Activated T-cell treated with anti-CD3 and anti-CD28 coated beads, Interleukin-2, amount 50 U/mL, for 4 hours (primary cell): ENCODE measurements at regions not wholly inside any gene's neighbourhood (a gene's known extent, or its start where the extent isn't known, plus 50 kb on each side); places are given as distances from the start of the nearest gene placed in this dataset.
"Not testable (repeated sequence)": the region's sequence is repeated elsewhere in the genome, so short reads cannot be mapped to it uniquely, and the experiment has no call there.

ENCODE experiments used
- ATAC-seq, 2 donors: fragments of 200-7000 bp; cut with Tn5 transposase; one replicate each; pipeline ENCODE4 v1.10.0; 2021
- DNase-seq: peaks from one replicate; pipeline ENCODE4 v3.0.0-alpha.2; 2020
- H3K27me3 Mint-ChIP-seq: one replicate; pipeline ENCODE4 v1.8.0; 2021; ENCODE audit warnings: low read depth, mixed read lengths
- H3K36me3 Mint-ChIP-seq: one replicate; pipeline ENCODE4 v1.8.0; 2022; ENCODE audit warnings: mixed read lengths; ENCODE audit not compliant: insufficient read depth
- H3K4me1 Mint-ChIP-seq: one replicate; pipeline ENCODE4 v1.8.0; 2021; ENCODE audit warnings: low read depth, mixed read lengths
- H3K4me3 Mint-ChIP-seq: one replicate; pipeline ENCODE4 v1.8.0; 2021; ENCODE audit warnings: mild to moderate bottlenecking, moderate library complexity, mixed read lengths
- H3K9me3 Mint-ChIP-seq: one replicate; pipeline ENCODE4 v1.8.0; 2021; ENCODE audit warnings: mixed read lengths

DNA sequence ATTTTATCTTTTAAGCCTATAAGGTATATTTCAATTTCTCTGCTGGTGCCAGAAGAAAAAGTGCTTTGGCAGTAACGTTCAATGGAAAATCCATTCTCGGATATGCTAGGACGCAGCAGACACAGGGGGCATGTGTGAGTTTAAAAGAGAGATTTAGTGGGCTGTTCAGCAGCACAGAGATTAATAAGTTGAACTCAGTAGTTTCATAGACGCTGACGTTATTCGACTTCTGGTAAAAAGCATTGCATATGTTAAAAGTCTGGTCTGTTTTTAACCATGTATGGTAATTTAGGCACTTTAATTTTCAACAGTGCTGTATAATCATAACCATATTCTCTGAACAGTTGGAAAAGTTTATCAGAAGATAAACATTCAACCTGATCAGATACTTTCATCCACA is 99.6 kb downstream of the ATP6V1G3 start:
- peaks cover 12% of the 10 kb centered on the region for H3K27me3 Mint-ChIP-seq
- no peaks in the 10 kb centered on the region for H3K9me3 Mint-ChIP-seq
- H3K36me3 Mint-ChIP-seq: no peaks in the 10 kb centered on the region
- DNase-seq: no peak
- H3K4me3 Mint-ChIP-seq: no peak overlapping the region
- H3K4me1 Mint-ChIP-seq: no peaks in the 10 kb centered on the region
- ATAC-seq: no peak

DNA sequence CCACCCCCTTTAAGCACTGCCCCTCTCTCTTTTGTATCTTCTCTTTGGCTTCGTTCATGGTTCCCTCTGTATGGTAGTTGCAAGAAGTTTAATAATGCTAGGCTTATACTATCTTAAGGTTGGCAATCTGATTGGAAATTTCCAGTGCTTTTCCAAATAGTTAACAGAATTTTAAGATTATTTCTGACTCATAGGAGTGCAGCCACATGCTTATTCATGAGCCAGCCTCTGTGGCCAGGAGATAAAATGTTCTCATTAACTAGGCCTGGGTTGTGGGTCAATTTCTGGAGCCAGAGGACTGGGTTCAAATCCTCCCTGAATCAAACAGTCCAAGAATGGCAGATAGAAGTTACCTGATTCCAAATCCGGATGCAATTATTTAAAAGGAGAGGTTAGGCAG is 103.1 kb downstream of the ATP6V1G3 start:
- H3K27me3 Mint-ChIP-seq: peaks cover 6% of the 10 kb centered on the region

DNA sequence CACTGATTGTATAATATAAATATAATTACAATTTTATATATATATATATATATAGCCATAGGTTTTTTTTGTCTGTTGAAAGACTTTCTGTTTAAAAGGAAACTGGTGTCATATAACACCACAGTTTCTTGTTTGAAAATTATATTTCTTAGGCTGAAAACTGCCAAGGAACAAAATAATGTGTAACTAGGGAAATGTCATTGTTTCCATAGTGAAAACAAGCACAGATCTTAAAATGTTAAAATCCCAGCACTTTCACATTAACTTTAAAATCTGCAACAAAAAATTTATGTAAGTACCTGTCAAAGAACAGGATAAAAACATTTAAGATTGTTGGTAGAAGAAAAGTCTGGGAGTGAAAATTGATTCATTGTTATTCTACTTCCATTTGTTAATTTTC is 104.2 kb downstream of the ATP6V1G3 start:
- no peaks in the 10 kb centered on the region for H3K4me1 Mint-ChIP-seq
- H3K9me3 Mint-ChIP-seq: peaks cover 13% of the 10 kb centered on the region
- no peak for DNase-seq
- H3K27me3 Mint-ChIP-seq: peaks cover 6% of the 10 kb centered on the region
- H3K36me3 Mint-ChIP-seq: no peaks in the 10 kb centered on the region
- no peak for ATAC-seq
- H3K4me3 Mint-ChIP-seq: no peak overlapping the region

More for the DNA sequence above, 103.1 kb downstream of the ATP6V1G3 start:
- peaks cover 8% of the 10 kb centered on the region for H3K9me3 Mint-ChIP-seq
- no peak for DNase-seq
- H3K4me1 Mint-ChIP-seq: no peaks in the 10 kb centered on the region
- H3K36me3 Mint-ChIP-seq: no peaks in the 10 kb centered on the region
- no peak for ATAC-seq
- H3K4me3 Mint-ChIP-seq: no peak overlapping the region

DNA sequence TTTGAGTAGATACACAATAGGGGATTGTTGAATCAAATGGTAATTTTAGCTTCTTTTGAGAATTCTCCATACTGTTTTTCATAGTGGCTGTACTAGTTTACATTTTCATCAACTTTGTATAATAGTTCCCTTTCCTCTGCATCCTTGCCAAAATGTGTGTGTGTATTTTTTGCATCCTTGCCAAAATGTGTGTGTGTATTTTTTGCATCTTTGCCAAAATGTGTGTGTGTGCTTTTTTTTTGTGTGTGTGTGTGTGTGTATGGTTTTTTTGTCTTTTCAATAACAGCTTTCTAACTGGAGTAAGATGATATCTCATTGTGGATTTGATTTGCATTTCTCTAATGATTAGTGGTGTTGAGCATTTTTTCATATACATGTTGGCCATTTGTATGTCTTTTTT is 105.4 kb downstream of the ATP6V1G3 start:
- peaks cover 6% of the 10 kb centered on the region for H3K27me3 Mint-ChIP-seq
- H3K9me3 Mint-ChIP-seq: peaks cover 13% of the 10 kb centered on the region
- DNase-seq (no peak), ATAC-seq (no peak)
- no peaks in the 10 kb centered on the region for H3K36me3 Mint-ChIP-seq
- H3K4me1 Mint-ChIP-seq: no peaks in the 10 kb centered on the region
- no peak overlapping the region for H3K4me3 Mint-ChIP-seq

DNA sequence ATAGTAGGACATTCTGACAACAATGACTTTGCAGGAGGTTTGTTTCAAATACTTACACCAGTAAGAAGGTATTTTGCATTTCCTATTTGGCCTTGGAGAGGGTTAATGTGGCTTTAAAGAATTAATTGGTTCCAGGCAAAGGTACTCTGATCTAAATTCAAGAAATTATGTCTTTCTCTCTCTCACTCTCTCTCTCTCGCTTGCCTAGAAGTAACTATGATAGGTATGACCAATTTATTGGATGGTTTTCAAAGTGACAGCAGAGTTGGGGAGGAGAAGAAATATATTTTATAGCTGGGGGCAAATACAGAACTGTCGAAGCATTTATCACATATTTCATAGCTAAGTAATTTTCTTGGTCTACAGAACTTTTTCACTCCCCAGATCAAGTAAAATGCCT is 116.0 kb downstream of the ATP6V1G3 start:
- H3K4me1 Mint-ChIP-seq: no peaks in the 10 kb centered on the region
- H3K9me3 Mint-ChIP-seq: no peaks in the 10 kb centered on the region
- no peak for DNase-seq
- H3K27me3 Mint-ChIP-seq: peaks cover 6% of the 10 kb centered on the region
- H3K4me3 Mint-ChIP-seq: no peak overlapping the region
- no peaks in the 10 kb centered on the region for H3K36me3 Mint-ChIP-seq
- no peak for ATAC-seq

DNA sequence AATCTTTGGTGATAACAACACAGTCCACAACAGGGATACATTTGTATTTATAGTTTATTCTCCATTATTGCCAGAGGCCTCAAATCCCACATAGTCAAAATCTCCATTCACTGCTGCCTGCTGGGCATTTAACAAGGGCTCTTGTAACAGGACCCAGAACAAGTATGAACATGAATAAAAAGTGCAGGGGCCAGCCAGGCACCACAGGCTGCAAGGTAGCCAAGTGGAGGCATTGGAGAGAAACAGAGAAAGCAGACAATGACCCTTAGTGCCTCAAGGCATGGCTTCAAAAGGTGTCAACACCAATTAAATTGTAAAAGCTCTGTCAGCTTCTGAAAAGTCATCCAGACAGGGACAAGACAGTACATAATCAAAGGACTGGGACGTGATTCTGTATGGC is 116.8 kb downstream of the ATP6V1G3 start:
- no peak for DNase-seq
- ATAC-seq: no peak
- H3K4me1 Mint-ChIP-seq: no peaks in the 10 kb centered on the region
- peaks cover 6% of the 10 kb centered on the region for H3K27me3 Mint-ChIP-seq
- H3K36me3 Mint-ChIP-seq: no peaks in the 10 kb centered on the region
- H3K9me3 Mint-ChIP-seq: no peaks in the 10 kb centered on the region
- H3K4me3 Mint-ChIP-seq: no peak overlapping the region

DNA sequence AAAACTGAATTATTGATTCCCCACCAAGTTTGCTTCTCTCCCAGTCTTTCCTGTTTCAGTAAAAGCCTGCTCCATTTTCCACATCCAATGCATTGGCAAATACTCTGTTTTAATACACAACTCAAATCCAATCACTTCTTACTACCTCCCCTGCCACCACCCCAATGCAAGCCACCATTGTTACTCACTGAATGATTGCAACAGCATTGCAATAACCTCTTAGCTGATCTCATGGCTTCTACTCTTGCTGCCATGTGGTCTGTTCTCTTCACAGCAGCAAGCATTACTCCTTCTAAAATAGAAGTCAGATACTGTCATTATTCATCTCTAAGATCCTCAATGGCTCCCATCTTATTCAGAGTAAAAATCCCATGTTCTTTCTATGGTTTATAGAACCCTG is 123.4 kb downstream of the ATP6V1G3 start:
- Mint-ChIP-seq H3K9me3 (no peaks in the 10 kb centered on the region), H3K4me1 (no peaks in the 10 kb centered on the region), H3K4me3 (no peak overlapping the region), H3K36me3 (no peaks in the 10 kb centered on the region), H3K27me3 (peaks cover 11% of the 10 kb centered on the region)
- DNase-seq (no peak), ATAC-seq (no peak)

DNA sequence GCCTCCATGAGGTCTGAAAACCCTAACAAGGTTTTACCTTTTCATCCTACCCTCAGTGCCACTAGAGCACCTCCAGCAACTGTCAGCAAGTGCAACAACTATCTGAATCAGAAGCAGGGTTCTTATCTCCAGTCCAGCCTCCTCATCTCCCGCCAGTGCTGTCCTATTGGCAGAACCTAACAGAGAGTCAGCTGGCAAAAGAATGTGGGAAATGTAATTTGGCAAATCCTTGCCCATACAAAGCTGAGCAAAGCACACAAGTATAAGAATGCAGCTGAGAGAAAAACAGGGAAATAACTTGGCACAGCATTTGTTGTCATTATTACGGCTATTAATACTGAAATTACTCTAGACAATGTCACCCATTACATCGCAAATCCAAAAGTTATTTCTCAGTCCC is 124.2 kb downstream of the ATP6V1G3 start:
- no peaks in the 10 kb centered on the region for H3K4me1 Mint-ChIP-seq
- no peaks in the 10 kb centered on the region for H3K36me3 Mint-ChIP-seq
- DNase-seq (no peak), ATAC-seq (no peak)
- peaks cover 8% of the 10 kb centered on the region for H3K27me3 Mint-ChIP-seq
- H3K4me3 Mint-ChIP-seq: no peak overlapping the region
- H3K9me3 Mint-ChIP-seq: no peaks in the 10 kb centered on the region

DNA sequence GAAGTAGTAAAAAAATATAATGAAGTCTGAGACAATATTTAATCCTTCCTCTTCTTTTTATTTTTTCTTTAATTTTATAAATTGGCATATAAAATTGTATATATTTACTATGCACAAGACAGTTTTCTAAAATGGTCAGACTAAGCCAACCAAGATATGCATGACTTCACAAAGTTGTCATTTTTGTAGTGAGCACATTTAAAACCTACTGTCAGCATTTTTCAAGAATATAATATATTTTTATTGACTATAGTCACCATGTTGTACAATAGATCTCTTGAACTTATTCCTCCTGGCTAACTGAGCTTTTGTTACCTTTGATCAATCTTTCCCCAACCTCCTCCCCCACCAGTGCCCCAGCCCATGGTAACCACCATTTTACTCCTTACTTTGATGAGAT is 129.2 kb downstream of the ATP6V1G3 start:
- no peaks in the 10 kb centered on the region for H3K4me1 Mint-ChIP-seq
- no peaks in the 10 kb centered on the region for H3K36me3 Mint-ChIP-seq
- no peak overlapping the region for H3K4me3 Mint-ChIP-seq
- no peaks in the 10 kb centered on the region for H3K27me3 Mint-ChIP-seq
- DNase-seq (no peak), ATAC-seq (no peak)
- peaks cover 6% of the 10 kb centered on the region for H3K9me3 Mint-ChIP-seq

DNA sequence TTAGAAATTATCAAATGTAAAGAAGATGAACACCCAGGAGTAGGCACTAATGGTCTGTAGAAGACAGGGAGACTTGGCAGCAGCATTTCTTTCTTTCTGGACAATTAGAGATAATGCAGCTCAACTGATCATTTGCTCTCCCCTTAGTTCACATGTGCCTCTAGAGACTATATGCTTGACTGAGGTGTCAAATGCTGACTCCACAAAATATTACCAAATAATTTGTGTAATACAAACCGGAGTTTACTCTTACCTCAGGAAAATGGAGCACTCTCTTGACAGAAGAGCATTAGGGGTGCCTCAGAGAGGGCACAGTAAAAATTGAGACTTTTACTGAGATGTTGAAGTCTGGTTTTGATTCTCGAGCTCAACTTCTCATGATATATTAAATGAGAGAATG is 131.8 kb downstream of the ATP6V1G3 start:
- no peaks in the 10 kb centered on the region for H3K4me1 Mint-ChIP-seq
- H3K9me3 Mint-ChIP-seq: peaks cover 6% of the 10 kb centered on the region
- peaks cover 3% of the 10 kb centered on the region for H3K27me3 Mint-ChIP-seq
- no peak overlapping the region for H3K4me3 Mint-ChIP-seq
- H3K36me3 Mint-ChIP-seq: no peaks in the 10 kb centered on the region
- no peak for ATAC-seq
- no peak for DNase-seq

DNA sequence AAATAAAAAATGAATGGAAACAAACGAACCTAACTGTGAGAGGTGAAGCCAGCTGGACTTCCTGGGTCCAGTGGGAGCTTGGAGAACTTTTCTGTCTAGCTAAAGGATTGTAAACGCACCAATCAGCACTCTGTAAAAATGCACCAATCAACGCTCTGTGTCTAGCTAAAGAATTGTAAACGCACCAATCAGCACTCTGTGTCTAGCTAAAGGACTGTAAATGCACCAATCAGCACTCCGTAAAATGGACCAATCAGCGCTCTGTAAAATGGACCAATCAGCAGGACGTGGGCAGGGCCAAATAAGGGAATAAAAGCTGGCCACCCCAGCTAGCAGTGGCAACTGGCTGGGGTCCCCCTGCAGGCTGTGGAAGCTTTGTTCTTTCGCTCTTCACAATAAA is 135.8 kb downstream of the ATP6V1G3 start:
- not testable (repeated sequence) for H3K4me3 Mint-ChIP-seq, H3K9me3 Mint-ChIP-seq, DNase-seq, H3K4me1 Mint-ChIP-seq, ATAC-seq, H3K27me3 Mint-ChIP-seq, H3K36me3 Mint-ChIP-seq

DNA sequence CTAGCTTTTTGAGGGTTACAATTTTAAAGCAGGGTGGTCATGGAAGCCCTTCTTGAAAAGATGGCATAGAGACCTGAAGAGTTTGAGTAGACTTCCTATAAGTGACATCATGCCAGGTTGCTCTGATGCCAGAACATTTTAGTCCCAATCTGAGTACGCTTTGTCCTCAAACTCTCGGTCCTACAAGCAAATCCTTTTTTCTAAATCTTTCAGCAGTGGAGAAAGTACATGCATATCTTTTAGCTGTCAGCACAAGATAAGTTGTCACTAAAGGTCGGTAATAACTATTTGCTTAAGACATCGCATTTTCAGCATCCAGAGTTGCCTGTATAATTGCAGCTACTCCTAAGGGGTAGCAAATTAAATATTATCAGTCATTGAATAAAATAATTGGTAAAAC is 140.4 kb downstream of the ATP6V1G3 start:
- ATAC-seq (no peak), DNase-seq (no peak)
- Mint-ChIP-seq H3K27me3 (peaks cover 11% of the 10 kb centered on the region), H3K4me3 (no peak overlapping the region), H3K4me1 (no peaks in the 10 kb centered on the region), H3K9me3 (no peaks in the 10 kb centered on the region), H3K36me3 (no peaks in the 10 kb centered on the region)

DNA sequence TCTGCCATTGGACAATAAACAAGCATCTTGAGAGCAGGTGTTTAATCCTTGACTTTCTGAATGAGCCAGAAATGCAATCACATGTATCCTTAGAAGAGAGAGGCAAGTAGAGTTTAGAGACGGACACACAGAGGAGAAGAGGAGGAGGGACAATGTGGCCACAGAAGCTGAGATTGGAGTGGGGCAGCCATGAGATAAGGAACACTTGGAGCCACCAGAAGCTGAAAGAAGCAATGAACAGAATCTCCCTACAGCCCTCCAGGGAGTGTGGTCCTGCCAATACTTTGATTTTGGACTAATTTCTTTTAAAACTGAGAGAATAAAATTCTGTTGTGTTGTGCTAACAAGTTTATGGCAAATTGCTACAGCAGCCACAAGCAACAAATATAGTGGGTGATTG is 141.0 kb downstream of the ATP6V1G3 start:
- DNase-seq: no peak

DNA sequence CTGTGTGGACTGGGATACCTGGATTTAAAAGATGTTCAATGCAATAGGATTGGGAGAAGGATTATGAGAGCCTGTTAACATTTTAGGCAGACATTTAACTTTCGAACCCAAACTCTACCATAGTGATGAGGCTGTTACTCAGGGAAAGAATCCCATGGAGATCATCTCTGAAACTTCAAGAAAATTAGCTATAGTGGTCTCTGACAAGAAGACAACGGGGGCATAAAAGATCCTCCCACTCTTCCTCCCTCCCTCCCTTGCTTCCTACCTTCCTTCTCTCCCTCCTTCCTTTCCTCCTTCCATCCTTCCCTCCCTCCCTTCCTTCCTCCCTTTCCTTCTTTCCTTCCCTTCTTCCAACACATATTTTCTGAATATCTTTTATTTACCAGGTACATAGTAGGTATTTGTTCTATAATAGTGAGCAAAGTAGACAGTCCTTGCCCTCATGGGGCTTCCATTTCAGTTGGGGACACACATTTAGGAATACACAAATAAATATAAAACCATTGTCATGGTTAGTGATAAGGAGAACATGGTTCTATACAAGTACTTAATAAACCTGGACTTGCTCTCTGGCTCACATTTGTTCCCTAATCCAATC is 143.2 kb downstream of the ATP6V1G3 start:
- H3K36me3 Mint-ChIP-seq: no peaks in the 10 kb centered on the region
- peaks cover 6% of the 10 kb centered on the region for H3K27me3 Mint-ChIP-seq
- DNase-seq (no peak), ATAC-seq (no peak)
- peaks cover 1% of the 10 kb centered on the region for H3K4me1 Mint-ChIP-seq
- H3K4me3 Mint-ChIP-seq: no peak overlapping the region
- no peaks in the 10 kb centered on the region for H3K9me3 Mint-ChIP-seq

More for the DNA sequence above, 141.0 kb downstream of the ATP6V1G3 start:
- Mint-ChIP-seq H3K27me3 (peaks cover 9% of the 10 kb centered on the region), H3K9me3 (no peaks in the 10 kb centered on the region), H3K4me1 (no peaks in the 10 kb centered on the region), H3K36me3 (no peaks in the 10 kb centered on the region), H3K4me3 (no peak overlapping the region)
- no peak for ATAC-seq

DNA sequence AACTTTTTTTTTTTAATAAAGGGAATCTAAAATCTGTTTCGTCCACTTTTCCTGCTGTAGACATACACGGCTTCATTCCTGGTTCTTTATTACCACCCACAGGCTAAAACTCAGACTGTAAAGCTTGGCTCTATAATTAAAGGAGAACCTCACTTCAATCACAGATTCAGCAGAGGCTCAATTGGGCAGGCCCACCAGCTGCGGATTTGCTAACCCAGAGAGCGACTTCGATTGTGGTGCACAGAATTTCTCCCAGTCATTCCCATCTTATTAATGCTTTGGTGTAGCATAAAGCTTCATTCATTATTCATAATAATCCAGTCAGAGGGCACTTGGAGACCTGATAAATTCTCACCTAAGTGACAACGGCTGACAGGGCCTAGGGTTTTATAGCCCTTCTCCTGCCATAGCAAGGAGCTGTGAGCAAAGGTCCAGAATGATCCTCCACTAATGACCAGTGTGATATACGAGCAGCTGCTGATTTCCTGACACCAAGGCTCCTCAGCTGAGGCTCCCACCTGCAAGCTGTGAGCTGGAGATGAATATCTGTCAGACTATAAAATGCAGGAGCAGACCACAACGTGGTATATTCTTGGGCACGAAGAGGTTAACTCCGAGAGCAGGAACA is 149.0 kb downstream of the ATP6V1G3 start:
- Mint-ChIP-seq H3K4me1 (peaks cover 1% of the 10 kb centered on the region), H3K4me3 (no peak overlapping the region), H3K36me3 (no peaks in the 10 kb centered on the region), H3K27me3 (no peaks in the 10 kb centered on the region), H3K9me3 (no peaks in the 10 kb centered on the region)
- DNase-seq (no peak), ATAC-seq (no peak)
